HG03439 (cell line): ENCODE measurements at regions not wholly inside any gene's neighbourhood (a gene's known extent, or its start where the extent isn't known, plus 50 kb on each side); places are given as distances from the start of the nearest gene placed in this dataset.

ENCODE experiments used
- ATAC-seq: cut with Tn5 transposase; IDR thresholded peaks from one replicate; pipeline ENCODE4 v1.9.1; 2021; ENCODE audit warnings: mild to moderate bottlenecking, moderate library complexity; ENCODE audit not compliant: unreplicated experiment

GRCh38 chr14:38103542-38104225 lies 104.0 kb upstream of the SSTR1 start:
- no peak for ATAC-seq

- no peak for ATAC-seq
Measured at GRCh38 chr14:38105106-38105702, 102.5 kb upstream of the SSTR1 start.

- ATAC-seq = no peak
Measured at GRCh38 chr14:38107216-38107631, 100.5 kb upstream of the SSTR1 start.

- ATAC-seq = no peak
Measured at GRCh38 chr14:38108681-38109080, 99.0 kb upstream of the SSTR1 start.

GRCh38 chr14:38110258-38110657 lies 97.4 kb upstream of the SSTR1 start:
- ATAC-seq = no peak

- no peak for ATAC-seq
Measured at GRCh38 chr14:38111046-38111445, 96.7 kb upstream of the SSTR1 start.

- ATAC-seq = no peak
Measured at GRCh38 chr14:38113546-38113945, 94.2 kb upstream of the SSTR1 start.

- no peak for ATAC-seq
Measured at GRCh38 chr14:38116895-38117294, 90.8 kb upstream of the SSTR1 start.

GRCh38 chr14:38120109-38120508 lies 87.6 kb upstream of the SSTR1 start:
- ATAC-seq = no peak

- no peak for ATAC-seq
Measured at GRCh38 chr14:38121320-38122020, 86.2 kb upstream of the SSTR1 start.

GRCh38 chr14:38122241-38122640 lies 85.5 kb upstream of the SSTR1 start:
- ATAC-seq = no peak

GRCh38 chr14:38124506-38124905 lies 83.2 kb upstream of the SSTR1 start:
- ATAC-seq = no peak

- no peak for ATAC-seq
Measured at GRCh38 chr14:38125481-38126037, 82.1 kb upstream of the SSTR1 start.

- ATAC-seq = no peak
Measured at GRCh38 chr14:38127356-38127755, 80.3 kb upstream of the SSTR1 start.

GRCh38 chr14:38127784-38128183 lies 79.9 kb upstream of the SSTR1 start:
- ATAC-seq = no peak

GRCh38 chr14:38128640-38129039 lies 79.1 kb upstream of the SSTR1 start:
- no peak for ATAC-seq

- ATAC-seq = no peak
Measured at GRCh38 chr14:38129192-38129591, 78.5 kb upstream of the SSTR1 start.

GRCh38 chr14:38129705-38130104 lies 78.0 kb upstream of the SSTR1 start:
- ATAC-seq = no peak

- no peak for ATAC-seq
Measured at GRCh38 chr14:38134416-38135030, 73.2 kb upstream of the SSTR1 start.

GRCh38 chr14:38135106-38135867 lies 72.4 kb upstream of the SSTR1 start:
- no peak for ATAC-seq

GRCh38 chr14:38137005-38137404 lies 70.7 kb upstream of the SSTR1 start:
- no peak for ATAC-seq
